ENCODE measurements at regions not wholly inside any gene's neighbourhood (a gene's known extent, or its start where the extent isn't known, plus 50 kb on each side); places are given as distances from the start of the nearest gene placed in this dataset.
"Not testable (repeated sequence)": the region's sequence is repeated elsewhere in the genome, so short reads cannot be mapped to it uniquely, and the experiment has no call there.

DNA sequence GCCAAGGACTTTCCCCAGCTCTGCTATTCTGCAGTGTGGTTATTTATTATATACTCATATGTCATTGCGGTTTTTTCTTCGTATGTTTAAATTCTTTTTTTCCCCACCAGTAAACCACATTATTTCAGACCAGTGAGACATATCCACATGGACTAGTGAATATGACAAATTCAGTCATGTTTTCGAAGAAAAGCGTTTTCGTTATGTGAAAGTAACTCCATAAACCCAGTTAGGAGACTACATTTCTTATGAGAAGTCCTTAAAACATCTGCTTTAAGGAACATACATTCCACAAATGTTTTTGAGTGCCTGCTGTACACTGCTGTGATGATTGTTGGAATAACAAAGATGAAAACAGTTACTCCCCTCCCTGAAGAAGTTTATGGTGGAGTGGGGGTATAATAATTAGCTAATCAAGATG, 591.8 kb upstream of the CLINT1 start:
- no peak for DNase-seq (ENCODE audit: low read depth)
- H3K4me3 ChIP-seq (ENCODE audit: low read depth, low read length): no peak overlapping the region
- TF ChIP-seq, protein P1, sequence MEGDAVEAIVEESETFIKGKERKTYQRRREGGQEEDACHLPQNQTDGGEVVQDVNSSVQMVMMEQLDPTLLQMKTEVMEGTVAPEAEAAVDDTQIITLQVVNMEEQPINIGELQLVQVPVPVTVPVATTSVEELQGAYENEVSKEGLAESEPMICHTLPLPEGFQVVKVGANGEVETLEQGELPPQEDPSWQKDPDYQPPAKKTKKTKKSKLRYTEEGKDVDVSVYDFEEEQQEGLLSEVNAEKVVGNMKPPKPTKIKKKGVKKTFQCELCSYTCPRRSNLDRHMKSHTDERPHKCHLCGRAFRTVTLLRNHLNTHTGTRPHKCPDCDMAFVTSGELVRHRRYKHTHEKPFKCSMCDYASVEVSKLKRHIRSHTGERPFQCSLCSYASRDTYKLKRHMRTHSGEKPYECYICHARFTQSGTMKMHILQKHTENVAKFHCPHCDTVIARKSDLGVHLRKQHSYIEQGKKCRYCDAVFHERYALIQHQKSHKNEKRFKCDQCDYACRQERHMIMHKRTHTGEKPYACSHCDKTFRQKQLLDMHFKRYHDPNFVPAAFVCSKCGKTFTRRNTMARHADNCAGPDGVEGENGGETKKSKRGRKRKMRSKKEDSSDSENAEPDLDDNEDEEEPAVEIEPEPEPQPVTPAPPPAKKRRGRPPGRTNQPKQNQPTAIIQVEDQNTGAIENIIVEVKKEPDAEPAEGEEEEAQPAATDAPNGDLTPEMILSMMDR (IDR thresholded peaks at IDR 0.05; ENCODE audit: insufficient read depth, low read length, poor library complexity, severe bottlenecking): no peak
- H3K36me3 ChIP-seq (ENCODE audit: control insufficient read depth, insufficient read depth, low read length): no peaks in the 10 kb centered on the region
- H3K27me3 ChIP-seq (ENCODE audit: control insufficient read depth, insufficient read depth, low read length): no peaks in the 10 kb centered on the region

DNA sequence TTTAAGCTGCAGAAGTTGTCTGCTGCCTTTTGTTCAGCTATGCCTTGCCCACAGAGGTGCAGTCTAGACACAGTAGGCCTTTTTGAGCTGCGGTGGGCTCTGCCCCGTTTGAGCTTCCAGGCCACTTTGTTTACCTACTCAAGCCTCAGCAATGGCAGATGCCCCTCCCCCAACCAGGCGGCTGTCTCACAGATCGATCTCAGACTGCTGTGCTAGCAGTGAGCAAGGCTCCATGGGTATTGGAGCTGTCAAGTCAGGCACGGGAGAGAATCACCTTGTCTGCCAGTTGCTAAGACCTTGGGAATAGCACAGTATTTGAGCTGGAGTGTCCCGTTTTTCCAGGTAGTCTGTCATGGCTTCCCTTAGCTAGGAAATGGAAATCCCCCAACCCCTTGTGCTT, 587.8 kb upstream of the CLINT1 start:
- not testable (repeated sequence) for H3K27me3 ChIP-seq (ENCODE audit: control insufficient read depth, insufficient read depth, low read length); H3K4me3 ChIP-seq (ENCODE audit: low read depth, low read length); H3K36me3 ChIP-seq (ENCODE audit: control insufficient read depth, insufficient read depth, low read length); DNase-seq (ENCODE audit: low read depth)

DNA sequence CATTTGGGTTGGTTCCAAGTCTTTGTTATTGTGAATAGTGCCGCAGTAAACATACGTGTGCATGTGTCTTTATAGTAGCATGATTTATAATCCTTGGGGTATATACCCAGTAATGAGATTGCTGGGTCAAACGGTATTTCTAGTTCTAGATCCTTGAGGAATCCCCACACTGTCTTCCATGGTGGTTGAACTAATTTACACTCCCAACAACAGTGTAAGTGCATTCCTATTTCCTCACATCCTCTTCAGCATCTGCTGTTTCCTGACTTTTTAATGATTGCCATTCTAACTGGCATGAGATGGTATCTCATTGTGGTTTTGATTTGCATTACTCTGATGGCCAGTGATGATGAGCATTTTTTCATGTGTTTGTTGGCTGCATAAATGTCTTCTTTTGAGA, 580.3 kb upstream of the CLINT1 start:
- H3K4me3 ChIP-seq (ENCODE audit: low read depth, low read length): not testable (repeated sequence)

DNA sequence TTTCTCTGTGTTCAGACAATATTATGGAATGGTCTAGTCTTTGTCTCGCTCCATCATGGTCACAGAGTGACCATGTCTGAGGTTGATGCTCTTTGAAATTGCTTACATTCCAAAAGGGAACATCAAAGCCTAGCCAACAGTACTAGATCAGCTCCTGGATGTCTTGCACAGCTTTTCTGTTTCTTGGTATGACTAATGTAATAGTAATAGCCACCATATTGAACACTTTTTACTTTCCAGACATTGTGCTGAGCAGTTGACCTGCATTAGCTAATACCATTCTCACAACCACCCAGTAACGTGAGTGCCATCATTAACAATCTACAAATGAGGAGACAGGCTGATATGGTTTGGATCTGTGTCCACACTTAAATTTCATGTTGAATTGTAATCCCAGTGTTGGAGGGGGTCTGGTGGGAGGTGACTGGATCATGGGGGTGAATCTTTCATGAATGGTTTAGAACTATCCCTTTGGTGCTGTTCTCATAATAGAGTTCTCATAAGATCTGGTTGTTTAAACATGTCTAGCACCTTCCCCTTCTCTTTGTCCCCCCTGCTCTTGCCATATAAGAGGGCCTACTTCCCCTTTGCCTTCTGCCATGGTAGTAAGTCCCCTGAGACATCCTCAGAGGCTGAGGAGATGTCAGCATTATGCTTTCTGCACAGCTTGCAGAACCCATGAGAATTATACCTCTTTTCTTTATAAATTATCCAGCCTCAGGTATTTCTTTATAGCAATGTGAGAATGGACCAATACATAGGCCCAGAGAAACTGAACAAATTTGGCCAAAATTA, 577.5 kb upstream of the CLINT1 start:
- DNase-seq (ENCODE audit: low read depth): no peak
- Histone ChIP-seq H3K4me3 (ENCODE audit: low read depth, low read length) (no peak overlapping the region), H3K36me3 (ENCODE audit: control insufficient read depth, insufficient read depth, low read length) (no peaks in the 10 kb centered on the region), H3K27me3 (ENCODE audit: control insufficient read depth, insufficient read depth, low read length) (no peaks in the 10 kb centered on the region)
- TF ChIP-seq, protein P1 (IDR thresholded peaks at IDR 0.05; ENCODE audit: insufficient read depth, low read length, poor library complexity, severe bottlenecking): no peak

More for the DNA sequence above, 580.3 kb upstream of the CLINT1 start:
- H3K36me3 ChIP-seq (ENCODE audit: control insufficient read depth, insufficient read depth, low read length); DNase-seq (ENCODE audit: low read depth); H3K27me3 ChIP-seq (ENCODE audit: control insufficient read depth, insufficient read depth, low read length): not testable (repeated sequence)

DNA sequence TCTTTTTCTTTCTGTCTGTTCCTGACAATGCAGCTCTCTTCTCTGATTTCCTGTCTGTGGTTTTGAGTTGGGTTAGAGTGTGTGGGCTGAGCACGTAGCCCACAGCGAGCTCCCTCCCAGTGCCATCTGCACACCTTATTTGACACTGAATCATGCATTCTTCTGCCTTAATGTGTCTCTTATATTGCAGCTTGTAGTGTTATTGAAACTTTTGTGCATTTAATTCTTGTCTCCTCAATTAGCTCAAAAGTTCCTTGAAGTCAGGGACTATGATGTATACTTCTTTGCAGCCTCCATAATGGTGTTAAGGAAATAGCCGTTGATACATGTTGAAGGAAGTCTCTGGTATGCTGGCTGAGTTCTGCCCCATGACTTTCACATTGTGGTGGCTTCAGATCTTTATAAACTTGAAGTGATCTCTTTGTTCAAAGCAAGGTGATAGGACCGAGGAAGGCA, 576.2 kb upstream of the CLINT1 start:
- no peaks in the 10 kb centered on the region for H3K27me3 ChIP-seq (ENCODE audit: control insufficient read depth, insufficient read depth, low read length)

DNA sequence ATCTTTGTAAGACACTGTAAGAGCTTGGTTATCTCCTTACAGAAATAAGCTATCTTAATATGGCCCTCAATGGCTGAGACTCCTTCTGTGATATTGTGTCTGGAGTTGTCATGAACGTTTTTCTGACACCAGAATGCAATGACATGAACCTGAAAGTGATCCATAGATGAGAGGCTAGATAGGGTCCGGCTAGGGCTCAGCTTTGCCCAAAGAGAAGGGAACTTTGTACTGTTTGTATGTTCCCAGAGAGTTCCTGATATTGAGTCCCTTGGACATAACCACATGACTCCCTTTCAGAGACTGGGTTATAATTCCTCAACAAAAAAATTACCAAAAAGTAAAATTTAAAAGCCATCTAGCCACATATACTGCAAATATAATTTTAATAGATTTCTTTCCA, 575.8 kb upstream of the CLINT1 start:
- TF ChIP-seq, protein P1 (IDR thresholded peaks at IDR 0.05; ENCODE audit: insufficient read depth, low read length, poor library complexity, severe bottlenecking): no peak
- Histone ChIP-seq H3K4me3 (ENCODE audit: low read depth, low read length) (no peak overlapping the region), H3K27me3 (ENCODE audit: control insufficient read depth, insufficient read depth, low read length) (no peaks in the 10 kb centered on the region), H3K36me3 (ENCODE audit: control insufficient read depth, insufficient read depth, low read length) (no peaks in the 10 kb centered on the region)
- DNase-seq (ENCODE audit: low read depth): no peak

More for the DNA sequence above, 576.2 kb upstream of the CLINT1 start:
- DNase-seq (ENCODE audit: low read depth): peak; percentile 29
- H3K4me3 ChIP-seq (ENCODE audit: low read depth, low read length): no peak overlapping the region
- TF ChIP-seq, protein P1 (IDR thresholded peaks at IDR 0.05; ENCODE audit: insufficient read depth, low read length, poor library complexity, severe bottlenecking): no peak
- no peaks in the 10 kb centered on the region for H3K36me3 ChIP-seq (ENCODE audit: control insufficient read depth, insufficient read depth, low read length)

DNA sequence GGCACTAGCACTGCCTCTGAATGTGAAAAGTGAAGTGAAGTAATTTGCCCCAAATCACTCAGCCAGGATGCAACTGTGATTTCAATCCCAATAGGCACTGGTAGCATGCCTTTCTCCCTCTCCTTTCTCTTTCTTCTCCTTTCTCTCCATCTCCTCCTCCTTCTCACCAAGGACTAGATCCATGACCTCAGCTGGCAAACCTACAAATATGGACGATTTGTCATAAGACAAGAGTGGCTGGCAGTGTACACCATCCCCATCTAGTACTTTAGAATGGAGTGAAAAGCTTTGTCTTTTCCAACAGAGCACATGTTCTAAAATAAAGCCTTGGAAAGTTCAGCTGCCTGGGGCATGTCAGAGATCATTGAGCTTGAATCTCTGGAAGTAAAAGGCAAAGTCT, 574.7 kb upstream of the CLINT1 start:
- no peak for DNase-seq (ENCODE audit: low read depth)
- no peaks in the 10 kb centered on the region for H3K27me3 ChIP-seq (ENCODE audit: control insufficient read depth, insufficient read depth, low read length)
- H3K4me3 ChIP-seq (ENCODE audit: low read depth, low read length): no peak overlapping the region
- TF ChIP-seq, protein P1 (IDR thresholded peaks at IDR 0.05; ENCODE audit: insufficient read depth, low read length, poor library complexity, severe bottlenecking): no peak
- no peaks in the 10 kb centered on the region for H3K36me3 ChIP-seq (ENCODE audit: control insufficient read depth, insufficient read depth, low read length)
